Heart right ventricle (tissue), 16 donors: ENCODE measurements at regions not wholly inside any gene's neighbourhood (a gene's known extent, or its start where the extent isn't known, plus 50 kb on each side); places are given as distances from the start of the nearest gene placed in this dataset.

Experiments
- ATAC-seq, 8 donors: fragments of 200-7000 bp; cut with Tn5 transposase; one replicate each; pipeline ENCODE4 v1.9.1; 2020; ENCODE audit warnings: mild to moderate bottlenecking in 8 of 8, moderate library complexity in 8 of 8, moderate number of reproducible peaks in 1 of 8
- DNase-seq, 2 donors: peaks; one replicate each; pipeline ENCODE4 v3.0.0-alpha.2; 2020
- H3K27ac ChIP-seq, 10 donors: fragments of 200-600 bp; sonication (generic) in 2 of 10; one replicate each; pipeline versions ENCODE4 v1.5.0 to v1.8.0; 2020 to 2022; ENCODE audit warnings: mild to moderate bottlenecking in 3 of 10
- H3K27me3 ChIP-seq, 7 donors: fragments of 200-600 bp; one replicate each; pipeline ENCODE4 v1.8.0; 2021 to 2022; ENCODE audit warnings: mild to moderate bottlenecking in 2 of 7
- H3K36me3 ChIP-seq, 9 donors: fragments of 200-600 bp; sonication (generic) in 1 of 9; one replicate each; pipeline versions ENCODE4 v1.5.0 to v1.8.0; 2020 to 2022; ENCODE audit warnings: mild to moderate bottlenecking in 2 of 9
- H3K4me1 ChIP-seq, 9 donors: fragments of 200-600 bp; sonication (generic) in 1 of 9; one replicate each; pipeline versions ENCODE4 v1.5.0 to v1.8.0; 2020 to 2022; ENCODE audit warnings: mild to moderate bottlenecking in 4 of 9
- H3K4me3 ChIP-seq, 10 donors: fragments of 200-600 bp; sonication (generic) in 2 of 10; one replicate each; pipeline versions ENCODE4 v1.5.0 to v1.8.0; 2020 to 2022; ENCODE audit warnings: mild to moderate bottlenecking in 7 of 10, moderate library complexity in 2 of 10
- H3K9me3 ChIP-seq, 11 donors: fragments of 200-600 bp in 10 of 11; sonication (generic) in 2 of 11; one replicate each; pipeline versions ENCODE4 v1.5.0 to v1.8.0; 2013 to 2022; ENCODE audit warnings: mild to moderate bottlenecking in 2 of 11, control low read depth in 1 of 11, moderate library complexity in 1 of 11
- WGBS, 2 donors: extraction: QIAGEN DNeasy Blood & Tissue Kit; methylation state at CpG; one replicate each; pipeline ENCODE4 v1.1.7; 2013; ENCODE audit warnings: inconsistent platforms in 1 of 2; 5-methylcytosine and 5-hydroxymethylcytosine counted together
- intact Hi-C, 10 donors: fragments of 100-400 bp; cut with DNase I; formaldehyde crosslinking; loops; one replicate each; pipeline versions ENCODE4 v1.11.1 to v1.14.2; 2022
- TF ChIP-seq, protein P1 (sequence below), 9 donors: fragments of 200-600 bp; sonication (generic) in 2 of 9; IDR thresholded peaks; one replicate each; pipeline versions ENCODE4 v1.5.0 to v1.8.0; 2021 to 2022; ENCODE audit warnings: antibody characterized with exemption in 9 of 9, mild to moderate bottlenecking in 5 of 9, moderate library complexity in 1 of 9
- donor health status: Arrhythmogenic right ventricular cardiomyopathy.
- donor health status: ischemic (EF 13 %, LVEDD 7.1; RV severe dilation, severe dysfunction).
- donor health status: healthy with polysubstance abuse.
- donor health status: DM: no; HTN: yes; CAD: no.
- donor health status: DM: no; HTN: no; CAD: no.
- donor health status: ischemic (EF 25% LVEDD 6.9; RV normal size, moderate dysfunction).
- donor health status: ischemic (EF 25% LVEDD 5.7; RV mildly dilated, moderate dysfunction).
- donor health status: healthy.
- donor health status: DM: yes; HTN: yes; CAD: no.
- donor health status: Ischemic cardiomyopathy.
- donor health status: ischemic (EF 35%, LVEDD 5.7; RV mildly dilated, moderate dysfunction).
- donor health status: nonischemic (EF 11% LVEDD 7.7; RV severe dilation, severe dysfunction).
- donor health status: DM: yes; HTN: yes; CAD: no.
- donor health status: PGD.
- donor health status: ischemic (EF 29% LVEDD 5.4; RV normal size, mild dysfunction).
- donor health status: nonischemic (EF 23%, LVEDD 6.1; RV moderate dilation, normal function).

DNA sequence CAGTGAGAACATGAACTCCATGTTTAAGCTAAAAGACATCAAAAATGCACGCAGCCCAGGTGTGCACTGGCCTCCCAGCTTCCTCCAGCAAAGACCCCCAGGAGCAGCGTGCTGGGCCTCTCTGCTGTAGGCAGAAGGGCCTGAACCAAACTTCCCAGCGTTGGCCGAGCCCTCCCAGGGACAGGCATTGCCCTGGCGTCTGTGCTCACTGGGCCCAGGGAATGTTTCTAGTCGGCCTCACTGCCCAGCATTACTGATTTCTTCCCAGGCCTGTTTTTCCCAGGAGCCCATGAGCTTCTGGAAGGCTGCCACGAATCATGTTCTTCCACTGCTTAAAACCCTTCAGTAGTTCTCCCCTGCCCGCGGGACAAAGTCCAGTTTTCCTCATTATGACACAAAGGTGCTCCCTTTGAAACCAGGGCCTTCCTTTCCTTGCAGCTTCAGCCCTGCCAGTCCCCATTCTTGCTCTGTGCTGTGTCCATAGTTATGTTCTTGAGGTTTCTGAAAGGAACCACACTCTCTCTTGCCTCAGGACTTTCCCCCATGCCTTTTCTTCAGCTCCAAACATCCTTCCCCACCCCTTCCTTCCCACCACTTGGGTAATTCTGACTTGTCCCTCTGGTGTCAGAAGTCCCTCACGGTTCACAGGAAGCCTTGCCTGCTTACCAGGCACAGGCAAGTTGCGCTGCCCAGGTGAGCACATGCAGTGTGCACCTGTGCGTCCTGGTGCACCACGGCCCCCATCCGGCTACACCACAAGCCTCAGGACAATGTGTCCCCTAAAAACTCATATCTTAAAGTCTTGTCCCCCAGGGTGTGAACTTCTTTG is 93.4 kb upstream of the ENPP6 start:
- peaks cover 0 to 6% (median 0%) of the 10 kb centered on the region in 11 donors for H3K9me3 ChIP-seq
- H3K27me3 ChIP-seq = no peaks in the 10 kb centered on the region
- H3K27ac ChIP-seq = peak overlapping the region in 1 of 10 donors; percentile 36
- intact Hi-C loops = no loop called here
- TF ChIP-seq, protein P1, sequence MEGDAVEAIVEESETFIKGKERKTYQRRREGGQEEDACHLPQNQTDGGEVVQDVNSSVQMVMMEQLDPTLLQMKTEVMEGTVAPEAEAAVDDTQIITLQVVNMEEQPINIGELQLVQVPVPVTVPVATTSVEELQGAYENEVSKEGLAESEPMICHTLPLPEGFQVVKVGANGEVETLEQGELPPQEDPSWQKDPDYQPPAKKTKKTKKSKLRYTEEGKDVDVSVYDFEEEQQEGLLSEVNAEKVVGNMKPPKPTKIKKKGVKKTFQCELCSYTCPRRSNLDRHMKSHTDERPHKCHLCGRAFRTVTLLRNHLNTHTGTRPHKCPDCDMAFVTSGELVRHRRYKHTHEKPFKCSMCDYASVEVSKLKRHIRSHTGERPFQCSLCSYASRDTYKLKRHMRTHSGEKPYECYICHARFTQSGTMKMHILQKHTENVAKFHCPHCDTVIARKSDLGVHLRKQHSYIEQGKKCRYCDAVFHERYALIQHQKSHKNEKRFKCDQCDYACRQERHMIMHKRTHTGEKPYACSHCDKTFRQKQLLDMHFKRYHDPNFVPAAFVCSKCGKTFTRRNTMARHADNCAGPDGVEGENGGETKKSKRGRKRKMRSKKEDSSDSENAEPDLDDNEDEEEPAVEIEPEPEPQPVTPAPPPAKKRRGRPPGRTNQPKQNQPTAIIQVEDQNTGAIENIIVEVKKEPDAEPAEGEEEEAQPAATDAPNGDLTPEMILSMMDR (IDR thresholded peaks at IDR 0.05) = no peak
- DNase-seq (peak; percentile 26 to 51), ATAC-seq (peak; percentile 43 to 66 (median 50))
- no peak overlapping the region for H3K4me3 ChIP-seq
- no peaks in the 10 kb centered on the region for H3K36me3 ChIP-seq
- H3K4me1 ChIP-seq = peaks cover 0 to 31% (median 0%) of the 10 kb centered on the region in 9 donors
- WGBS, 2 donors = 67 to 69% methylated on average over 14 of the region's 14 CpGs

DNA sequence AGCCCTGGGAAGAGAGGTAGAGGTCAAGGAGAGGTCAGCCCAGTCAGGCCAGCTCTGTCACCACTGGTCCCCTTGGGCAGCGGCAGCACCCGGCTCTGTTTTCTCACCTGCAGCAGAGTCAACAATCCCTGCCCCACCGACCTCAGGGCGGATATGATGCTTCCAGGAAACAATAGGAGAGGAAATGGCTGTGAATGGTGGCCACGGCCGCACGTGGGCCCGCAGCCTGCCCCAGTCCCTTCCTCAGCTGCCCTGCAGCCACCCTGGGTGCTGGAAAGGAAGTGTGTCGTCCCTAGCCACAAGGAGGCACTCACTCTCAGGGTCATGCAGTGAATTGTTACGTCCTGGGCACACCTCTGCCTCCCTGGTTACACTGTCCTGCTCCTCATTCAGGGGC is 92.5 kb upstream of the ENPP6 start:
- 72 to 79% methylated on average over 10 of the region's 10 CpGs for WGBS, 2 donors
- Histone ChIP-seq H3K4me3 (no peak overlapping the region), H3K4me1 (peaks cover 0 to 31% (median 0%) of the 10 kb centered on the region in 9 donors), H3K36me3 (no peaks in the 10 kb centered on the region), H3K27me3 (no peaks in the 10 kb centered on the region), H3K27ac (peak overlapping the region in 1 of 10 donors; percentile 36), H3K9me3 (peaks cover 0 to 6% (median 0%) of the 10 kb centered on the region in 11 donors)
- DNase-seq (peak in 1 of 2 donors; percentile 19), ATAC-seq (peak in 6 of 8 donors; percentile 22 to 73 (median 56))
- intact Hi-C loops = no loop called here
- TF ChIP-seq, protein P1 (IDR thresholded peaks at IDR 0.05) = peak in 4 of 9 donors; percentile 10 to 50 (median 22)

DNA sequence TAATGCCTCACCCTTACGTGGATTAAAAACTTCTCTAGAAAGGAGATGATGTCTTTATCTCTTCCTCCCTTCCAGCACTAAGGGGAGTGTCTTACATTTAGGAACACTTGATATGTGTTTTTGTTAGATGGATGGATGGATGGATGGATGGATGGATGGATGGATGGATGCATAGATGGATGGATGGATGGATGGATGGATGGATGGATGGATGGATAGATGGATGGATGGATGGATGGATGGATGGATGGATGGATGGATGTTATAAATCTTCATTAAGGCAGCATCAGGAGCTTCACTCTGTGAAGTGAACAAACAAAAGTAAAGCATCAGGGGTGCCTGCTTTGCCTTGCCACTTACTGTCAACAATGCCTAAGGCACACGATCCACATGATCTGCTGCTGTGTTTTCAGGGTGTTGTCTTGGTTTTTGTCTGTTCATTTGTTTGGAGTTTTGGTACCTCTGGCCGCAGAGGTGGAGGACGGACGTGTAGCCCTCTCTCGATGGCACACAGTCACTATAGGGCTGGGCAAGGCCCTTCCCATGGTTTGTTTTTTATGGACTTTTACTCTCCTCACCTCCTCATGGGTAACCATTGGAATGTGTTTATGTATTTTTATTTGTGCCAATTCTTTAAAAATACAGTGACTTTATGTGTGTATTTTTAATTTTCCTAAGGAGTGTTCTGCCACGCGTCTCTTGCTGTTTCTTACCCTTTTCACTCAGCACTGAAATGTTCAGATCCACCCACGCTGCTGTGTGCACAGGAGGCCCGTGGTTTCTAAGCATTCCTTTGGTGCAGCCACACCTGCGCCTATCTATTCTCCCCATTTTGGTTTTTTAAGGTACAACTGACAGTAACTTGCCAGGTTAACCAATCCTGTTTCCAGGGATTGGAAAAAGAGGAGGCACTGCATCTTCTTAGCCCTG is 91.8 kb upstream of the ENPP6 start:
- DNase-seq = no peak
- intact Hi-C loops = no loop called here
- H3K4me1 ChIP-seq = peaks cover 0 to 30% (median 0%) of the 10 kb centered on the region in 9 donors
- TF ChIP-seq, protein P1 (IDR thresholded peaks at IDR 0.05) = no peak
- H3K4me3 ChIP-seq = no peak overlapping the region
- no peaks in the 10 kb centered on the region for H3K27me3 ChIP-seq
- no peaks in the 10 kb centered on the region for H3K36me3 ChIP-seq
- WGBS, 2 donors = 95% methylated on average over 11 of the region's 11 CpGs
- H3K9me3 ChIP-seq = peaks cover 0 to 10% (median 0%) of the 10 kb centered on the region in 11 donors
- ATAC-seq = no peak
- H3K27ac ChIP-seq = no peak overlapping the region

DNA sequence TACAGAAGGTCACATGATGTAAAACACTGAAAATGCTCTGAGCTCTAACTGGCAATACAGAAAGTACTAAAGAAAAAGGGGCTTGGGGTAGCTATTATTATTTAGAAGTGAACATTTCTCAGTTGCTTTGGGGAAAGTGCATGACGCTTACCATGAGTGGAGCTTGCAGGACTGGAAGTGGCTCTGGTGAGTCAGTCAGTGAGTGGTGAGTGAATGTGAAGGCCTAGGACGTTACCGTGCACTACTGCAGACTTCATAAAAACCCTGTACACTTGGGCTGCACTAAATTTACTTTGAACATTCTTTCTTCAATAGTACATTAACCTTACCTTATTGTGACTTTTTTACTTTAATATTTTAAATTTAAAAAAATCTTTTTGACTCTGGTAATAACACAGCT is 89.3 kb upstream of the ENPP6 start:
- Histone ChIP-seq H3K9me3 (peaks cover 0 to 19% (median 0%) of the 10 kb centered on the region in 11 donors), H3K27me3 (no peaks in the 10 kb centered on the region), H3K4me1 (peaks cover 0 to 18% (median 0%) of the 10 kb centered on the region in 9 donors), H3K4me3 (no peak overlapping the region), H3K27ac (no peak overlapping the region), H3K36me3 (no peaks in the 10 kb centered on the region)
- intact Hi-C loops = no loop called here
- DNase-seq = no peak
- ATAC-seq = no peak
- WGBS, 2 donors = 65 to 87% methylated on average over 3 of the region's 3 CpGs
- TF ChIP-seq, protein P1 (IDR thresholded peaks at IDR 0.05) = no peak
